GM12892 (cell line): ENCODE measurements at regions not wholly inside any gene's neighbourhood (a gene's known extent, or its start where the extent isn't known, plus 50 kb on each side); places are given as distances from the start of the nearest gene placed in this dataset.

Experiments used
- POLR2A ChIP-seq: IDR thresholded peaks from 2 replicates; pipeline ENCODE4 v1.6.1; 2011; ENCODE audit warnings: low read depth, low read length, control low read depth
- POLR2AphosphoS5 ChIP-seq: IDR thresholded peaks from 2 replicates; pipeline ENCODE4 v1.6.1; 2011; ENCODE audit warnings: low read depth, low read length, control low read depth
- TAF1 ChIP-seq: IDR thresholded peaks from 2 replicates; pipeline ENCODE4 v1.6.1; 2011; ENCODE audit warnings: low read depth, mild to moderate bottlenecking, control low read depth, low read length, borderline replicate concordance

DNA sequence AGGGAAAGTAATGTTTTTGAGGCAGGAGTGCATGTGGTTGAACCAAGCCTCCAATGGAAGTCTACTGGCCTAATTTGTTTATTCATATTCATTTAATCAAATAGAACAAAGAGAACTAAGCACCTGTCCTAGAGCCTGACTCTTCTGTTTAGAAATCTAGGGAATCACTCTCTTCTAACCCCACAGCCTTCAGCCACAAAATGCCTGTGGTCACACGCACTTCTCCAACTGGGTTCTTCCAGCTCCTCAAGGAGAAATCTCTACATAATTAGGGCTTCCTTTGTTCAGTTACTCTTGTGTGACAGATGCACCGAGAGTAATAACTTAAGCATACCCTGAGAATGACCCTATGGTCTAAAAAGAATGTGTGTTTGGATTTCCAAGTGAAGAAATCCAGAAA lies 133.7 kb upstream of the NAMPT start:
- TF ChIP-seq POLR2A (no peak), TAF1 (no peak), POLR2AphosphoS5 (no peak)
